DOHH2 (cell line): ENCODE measurements at regions not wholly inside any gene's neighbourhood (a gene's known extent, or its start where the extent isn't known, plus 50 kb on each side); places are given as distances from the start of the nearest gene placed in this dataset.

ENCODE experiments used
- H3F3A ChIP-seq: fragments of 200-600 bp; sonication (generic), shearing (Covaris generic); 2 replicates; pipeline ENCODE4 v1.6.0; 2016; ENCODE audit warnings: antibody characterized with exemption, mild to moderate bottlenecking; ENCODE audit not compliant: control insufficient read depth, insufficient read depth
- H3K27ac ChIP-seq: fragments of 200-600 bp; sonication (generic); 2 replicates; pipeline ENCODE4 v1.5.1; 2014; ENCODE audit warnings: low read depth, mild to moderate bottlenecking, low read length, moderate library complexity
- H3K27me3 ChIP-seq: fragments of 200-600 bp; sonication (generic); 2 replicates; pipeline ENCODE4 v1.6.1; 2014; ENCODE audit warnings: mild to moderate bottlenecking, low read length, mixed read lengths; ENCODE audit not compliant: control insufficient read depth
- H3K36me3 ChIP-seq: fragments of 200-600 bp; sonication (generic); 2 replicates; pipeline ENCODE4 v1.6.1; 2014; ENCODE audit warnings: mild to moderate bottlenecking, low read length, moderate library complexity, mixed read lengths; ENCODE audit not compliant: control insufficient read depth
- H3K4me1 ChIP-seq: fragments of 200-600 bp; sonication (generic); 2 replicates; pipeline ENCODE4 v1.6.1; 2014; ENCODE audit warnings: mild to moderate bottlenecking, low read length, mixed read lengths; ENCODE audit not compliant: control insufficient read depth
- H3K4me2 ChIP-seq: fragments of 200-600 bp; sonication (generic); 2 replicates; pipeline ENCODE4 v1.6.0; 2014; ENCODE audit warnings: mild to moderate bottlenecking, low read length, moderate library complexity
- H3K4me3 ChIP-seq: fragments of 200-600 bp; sonication (generic); 2 replicates; pipeline ENCODE4 v1.5.1; 2014; ENCODE audit warnings: mild to moderate bottlenecking, low read length, mixed read lengths
- H3K79me2 ChIP-seq: fragments of 200-600 bp; sonication (generic); 2 replicates; pipeline ENCODE4 v1.6.1; 2014; ENCODE audit warnings: mild to moderate bottlenecking, low read length, mixed read lengths; ENCODE audit not compliant: control insufficient read depth
- H3K9me2 ChIP-seq: fragments of 200-600 bp; sonication (generic); replicated peaks from 2 replicates; pipeline ENCODE4 v1.6.1; 2014; ENCODE audit warnings: mild to moderate bottlenecking, low read length, mixed read lengths; ENCODE audit not compliant: control insufficient read depth
- H3K9me3 ChIP-seq: fragments of 200-600 bp; sonication (generic); 2 replicates; pipeline ENCODE4 v1.6.1; 2014; ENCODE audit warnings: antibody characterized with exemption, low read length, mixed read lengths; ENCODE audit not compliant: control insufficient read depth, insufficient read depth
- H4K20me1 ChIP-seq: fragments of 200-600 bp; sonication (generic); 2 replicates; pipeline ENCODE4 v1.6.0; 2014; ENCODE audit warnings: low read depth, mild to moderate bottlenecking, antibody characterized with exemption, low read length, moderate library complexity; ENCODE audit not compliant: control insufficient read depth, insufficient read depth
- EZH2phosphoT487 ChIP-seq: fragments of 200-600 bp; sonication (generic); IDR thresholded peaks from 2 replicates; pipeline ENCODE4 v1.6.1; 2017; ENCODE audit warnings: borderline replicate concordance, mild to moderate bottlenecking, antibody characterized with exemption, low read length, moderate library complexity, mixed read lengths
- TF ChIP-seq, protein P1 (sequence below): fragments of 200-600 bp; sonication (generic); IDR thresholded peaks from one replicate; pipeline ENCODE4 v1.5.1; 2014; ENCODE audit warnings: antibody characterized with exemption, mild to moderate bottlenecking, low read depth, low read length; ENCODE audit not compliant: poor library complexity, severe bottlenecking

- H4K20me1 ChIP-seq = no peaks in the 10 kb centered on the region
- H3K4me1 ChIP-seq = no peaks in the 10 kb centered on the region
- no peak overlapping the region for H3K4me2 ChIP-seq
- H3K27ac ChIP-seq = no peak overlapping the region
- no peaks in the 10 kb centered on the region for H3K36me3 ChIP-seq
- TF ChIP-seq EZH2phosphoT487 = no peak
- TF ChIP-seq, protein P1, sequence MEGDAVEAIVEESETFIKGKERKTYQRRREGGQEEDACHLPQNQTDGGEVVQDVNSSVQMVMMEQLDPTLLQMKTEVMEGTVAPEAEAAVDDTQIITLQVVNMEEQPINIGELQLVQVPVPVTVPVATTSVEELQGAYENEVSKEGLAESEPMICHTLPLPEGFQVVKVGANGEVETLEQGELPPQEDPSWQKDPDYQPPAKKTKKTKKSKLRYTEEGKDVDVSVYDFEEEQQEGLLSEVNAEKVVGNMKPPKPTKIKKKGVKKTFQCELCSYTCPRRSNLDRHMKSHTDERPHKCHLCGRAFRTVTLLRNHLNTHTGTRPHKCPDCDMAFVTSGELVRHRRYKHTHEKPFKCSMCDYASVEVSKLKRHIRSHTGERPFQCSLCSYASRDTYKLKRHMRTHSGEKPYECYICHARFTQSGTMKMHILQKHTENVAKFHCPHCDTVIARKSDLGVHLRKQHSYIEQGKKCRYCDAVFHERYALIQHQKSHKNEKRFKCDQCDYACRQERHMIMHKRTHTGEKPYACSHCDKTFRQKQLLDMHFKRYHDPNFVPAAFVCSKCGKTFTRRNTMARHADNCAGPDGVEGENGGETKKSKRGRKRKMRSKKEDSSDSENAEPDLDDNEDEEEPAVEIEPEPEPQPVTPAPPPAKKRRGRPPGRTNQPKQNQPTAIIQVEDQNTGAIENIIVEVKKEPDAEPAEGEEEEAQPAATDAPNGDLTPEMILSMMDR = no peak
- H3K79me2 ChIP-seq = no peaks in the 10 kb centered on the region
- H3K9me2 ChIP-seq = no peaks in the 10 kb centered on the region
- no peaks in the 10 kb centered on the region for H3F3A ChIP-seq
- no peaks in the 10 kb centered on the region; the same call in 1 of the 2 replicates for H3K9me3 ChIP-seq
- H3K4me3 ChIP-seq = no peak overlapping the region
- no peaks in the 10 kb centered on the region for H3K27me3 ChIP-seq
These were observed 717.8 kb downstream of the EPHA7 start for GRCh38 chr6:92701425-92702096.

- no peak overlapping the region for H3K4me3 ChIP-seq
- no peaks in the 10 kb centered on the region for H4K20me1 ChIP-seq
- no peak overlapping the region for H3K27ac ChIP-seq
- no peaks in the 10 kb centered on the region for H3F3A ChIP-seq
- no peak overlapping the region for H3K4me2 ChIP-seq
- H3K9me3 ChIP-seq = no peaks in the 10 kb centered on the region; the same call in 1 of the 2 replicates
- no peak for TF ChIP-seq EZH2phosphoT487
- TF ChIP-seq, protein P1 = no peak
- H3K9me2 ChIP-seq = no peaks in the 10 kb centered on the region
- H3K27me3 ChIP-seq = no peaks in the 10 kb centered on the region
- no peaks in the 10 kb centered on the region for H3K36me3 ChIP-seq
- no peaks in the 10 kb centered on the region for H3K4me1 ChIP-seq
- no peaks in the 10 kb centered on the region for H3K79me2 ChIP-seq
These were observed 718.9 kb downstream of the EPHA7 start for GRCh38 chr6:92700411-92700810.

DNA sequence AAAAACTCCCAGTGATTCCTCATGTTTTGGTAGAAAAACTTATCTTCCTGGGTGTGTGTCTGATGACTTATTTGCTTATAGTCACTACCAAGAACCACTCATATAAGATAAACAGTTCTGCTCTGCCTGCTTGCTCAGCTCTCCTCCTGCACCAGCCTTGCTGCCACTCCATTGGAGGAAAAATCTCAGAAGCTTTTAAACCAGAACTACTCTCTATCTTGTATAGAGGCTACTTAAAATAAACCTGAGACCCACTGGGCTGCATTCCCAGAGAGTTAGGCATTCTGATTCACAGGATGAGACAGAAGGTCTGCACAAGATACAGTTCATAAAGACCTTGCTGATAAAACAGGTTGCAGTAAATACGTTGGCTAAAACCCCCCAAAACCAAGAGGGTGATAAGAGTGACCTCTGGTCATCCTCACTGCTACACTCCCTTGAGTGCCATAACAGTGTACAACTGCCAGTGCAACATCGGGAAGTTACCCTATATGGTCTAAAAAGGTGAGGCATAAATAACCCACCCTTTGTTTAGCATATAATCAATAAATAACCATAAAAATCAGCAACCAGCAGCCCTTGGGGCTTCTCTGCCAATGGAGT is 728.3 kb downstream of the EPHA7 start:
- H3K4me3 ChIP-seq = no peak overlapping the region
- no peaks in the 10 kb centered on the region for H3K9me2 ChIP-seq
- H3K79me2 ChIP-seq = no peaks in the 10 kb centered on the region
- H3K27me3 ChIP-seq = no peaks in the 10 kb centered on the region
- TF ChIP-seq, protein P1 = no peak
- no peak for TF ChIP-seq EZH2phosphoT487
- H3K27ac ChIP-seq = no peak overlapping the region
- H4K20me1 ChIP-seq = no peaks in the 10 kb centered on the region
- H3K36me3 ChIP-seq = no peaks in the 10 kb centered on the region
- H3K4me1 ChIP-seq = no peaks in the 10 kb centered on the region
- no peaks in the 10 kb centered on the region for H3K9me3 ChIP-seq
- H3K4me2 ChIP-seq = no peak overlapping the region
- H3F3A ChIP-seq = no peaks in the 10 kb centered on the region
